VCaP (cell line): ENCODE measurements at regions not wholly inside any gene's neighbourhood (a gene's known extent, or its start where the extent isn't known, plus 50 kb on each side); places are given as distances from the start of the nearest gene placed in this dataset.

Source experiments
- H3K27ac ChIP-seq: fragments of 450-650 bp; 2 replicates; pipeline ENCODE4 v1.5.1; 2017
- CTCF ChIP-seq: fragments of 450-650 bp; conservative IDR thresholded peaks from 2 replicates; pipeline ENCODE4 v1.5.1; 2017; ENCODE audit warnings: mild to moderate bottlenecking, moderate library complexity

- H3K27ac ChIP-seq: no peak overlapping the region
- TF ChIP-seq CTCF: no peak
These were observed 509.7 kb downstream of the PSAT1 start for GRCh38 chr9:78806492-78807160.

GRCh38 chr9:78807286-78807685 lies 510.4 kb downstream of the PSAT1 start:
- TF ChIP-seq CTCF: no peak
- H3K27ac ChIP-seq: no peak overlapping the region

- H3K27ac ChIP-seq: no peak overlapping the region
- TF ChIP-seq CTCF: no peak
These were observed 511.1 kb downstream of the PSAT1 start for GRCh38 chr9:78808048-78808447.

DNA sequence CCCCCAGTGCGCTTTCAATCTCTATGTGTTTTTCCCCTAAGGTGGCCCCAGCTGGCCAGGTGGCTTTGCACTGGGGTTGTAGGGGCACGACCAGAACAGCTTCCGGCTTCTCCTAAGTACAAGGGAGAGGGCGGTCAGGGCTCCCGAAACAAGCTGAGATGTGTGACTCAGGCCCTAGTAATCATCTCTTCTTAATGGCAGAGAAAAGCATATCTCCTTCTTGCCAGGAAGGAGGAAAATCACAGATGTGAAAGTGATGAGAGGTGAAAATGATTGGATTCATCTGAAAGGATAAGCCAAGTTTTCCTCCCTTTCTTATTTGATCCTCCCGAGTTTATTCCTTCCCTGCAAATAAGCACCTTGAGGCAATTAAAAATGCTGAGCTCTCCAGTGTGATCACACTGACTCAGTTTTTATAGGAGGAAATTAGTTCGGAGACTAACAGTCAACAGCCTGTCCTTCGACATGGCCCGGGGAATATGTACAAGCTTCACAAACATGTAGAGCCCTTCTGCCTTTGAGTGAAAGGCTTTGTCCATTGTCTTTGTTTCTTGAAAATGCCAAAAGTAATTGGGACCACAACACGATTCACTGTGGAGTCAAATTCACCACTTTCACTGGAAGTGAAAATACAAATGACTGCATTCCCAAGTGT lies 514.8 kb downstream of the PSAT1 start:
- TF ChIP-seq CTCF: no peak

GRCh38 chr9:78812665-78813064 lies 515.7 kb downstream of the PSAT1 start:
- no peak overlapping the region for H3K27ac ChIP-seq
- no peak for TF ChIP-seq CTCF

More for the DNA sequence above, 514.8 kb downstream of the PSAT1 start:
- no peak overlapping the region for H3K27ac ChIP-seq

DNA sequence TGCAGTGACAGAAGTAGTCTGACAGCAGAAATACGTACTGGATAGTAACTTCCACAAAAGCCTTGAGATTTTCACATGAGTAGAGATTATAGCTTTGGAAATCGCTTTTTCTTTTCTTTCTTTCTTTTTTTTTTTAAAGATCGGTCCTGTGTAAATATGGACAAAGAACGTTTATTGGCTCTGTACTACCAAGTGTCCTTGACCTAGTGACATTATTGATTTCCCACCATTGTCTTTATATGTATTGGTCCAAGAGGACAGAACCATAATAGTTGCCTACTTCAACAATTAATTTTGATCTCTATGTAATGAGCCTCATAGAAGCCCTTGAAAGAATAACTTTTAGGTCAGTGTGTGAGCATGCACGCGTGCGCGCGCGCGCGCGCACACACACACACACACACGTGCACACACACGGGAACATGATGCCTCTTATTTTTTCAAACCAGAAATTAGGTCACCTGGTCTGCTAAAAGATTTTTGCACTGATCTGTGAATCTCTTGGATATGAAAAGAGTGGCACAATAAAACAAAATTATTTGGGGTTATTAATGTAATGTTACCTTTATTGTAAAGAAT lies 516.8 kb downstream of the PSAT1 start:
- H3K27ac ChIP-seq: no peak overlapping the region
- no peak for TF ChIP-seq CTCF

DNA sequence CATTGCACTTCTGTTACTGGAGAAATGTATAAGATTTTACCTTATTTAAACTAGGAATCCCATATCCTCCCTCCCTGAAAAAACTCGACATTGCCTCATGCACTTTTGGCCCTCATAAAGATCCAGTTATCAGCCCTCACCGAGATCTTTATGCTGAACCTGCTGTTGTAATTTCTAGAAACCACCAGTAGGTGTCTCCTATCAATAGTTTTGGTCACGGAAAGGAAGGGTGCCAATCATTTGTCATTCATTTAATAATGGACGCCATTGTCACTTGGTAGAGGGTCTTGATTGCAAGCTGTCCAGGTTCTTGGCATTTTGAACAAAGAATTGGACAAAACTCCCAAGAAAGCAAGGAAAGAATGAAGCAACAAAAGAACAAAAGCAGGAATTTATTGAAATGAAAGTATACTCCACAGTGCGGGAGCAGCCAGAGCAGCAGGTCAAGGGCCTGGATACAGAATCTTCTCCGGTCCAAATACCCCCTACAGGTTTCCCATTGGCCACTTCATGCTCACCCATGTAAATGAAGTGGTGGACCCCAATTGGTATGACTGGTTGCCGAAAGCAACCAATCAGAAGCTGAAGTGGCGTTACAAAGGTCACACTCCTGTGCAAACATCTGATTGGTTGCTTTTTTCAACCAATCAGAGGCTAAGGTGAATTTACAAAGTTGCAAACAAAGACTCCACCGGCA lies 524.3 kb downstream of the PSAT1 start:
- peak; percentile 79 for TF ChIP-seq CTCF
- no peak overlapping the region for H3K27ac ChIP-seq
